ENCODE measurements at regions not wholly inside any gene's neighbourhood (a gene's known extent, or its start where the extent isn't known, plus 50 kb on each side); places are given as distances from the start of the nearest gene placed in this dataset.

- TF ChIP-seq CTCF (conservative IDR thresholded peaks at IDR 0.05) = no peak
- TF ChIP-seq ZFX (IDR thresholded peaks at IDR 0.05) = no peak
Measured at GRCh38 chr3:168424059-168424734, 328.5 kb upstream of the GOLIM4 start.
